H1 (cell line): ENCODE measurements at regions not wholly inside any gene's neighbourhood (a gene's known extent, or its start where the extent isn't known, plus 50 kb on each side); places are given as distances from the start of the nearest gene placed in this dataset.

Experiments used
- CTCF ChIA-PET: fragments of 300-600 bp; sonication (Branson Sonifier 250); formaldehyde crosslinking; loops from one replicate; lab custom pipeline; 2021; ENCODE audit not compliant: partially characterized antibody; lab: Charles Lee
- POLR2A ChIA-PET: fragments of 300-600 bp; sonication (Branson Sonifier 250); formaldehyde crosslinking; loops from one replicate; lab custom pipeline; 2021; ENCODE audit warnings: inconsistent platforms; ENCODE audit not compliant: partially characterized antibody; lab: Charles Lee
- DNase-seq, 2 experiments: peaks; one replicate each; pipeline versions ENCODE4 v3.0.0 to v3.0.0-alpha.2; 2010 to 2022; ENCODE audit warnings: low spot score in 2 of 2, low read depth in 1 of 2, mixed read lengths in 1 of 2
- FAIRE-seq: peaks from 2 replicates; lab custom pipeline; 2011; peaks lifted over from hg19 to GRCh38; lab: Jason Lieb, UNC
- H2AFZ ChIP-seq: 2 replicates; pipeline ENCODE4 v1.8.1; 2012; ENCODE audit warnings: low read length, inconsistent platforms
- H2AK5ac ChIP-seq: 2 replicates; pipeline ENCODE4 v1.6.1; 2013; ENCODE audit warnings: low read depth, low read length
- H2BK120ac ChIP-seq: replicated peaks from 2 replicates; pipeline ENCODE3; 2013; ENCODE audit warnings: low read depth, low read length, inconsistent platforms
- H2BK12ac ChIP-seq: 2 replicates; pipeline ENCODE4 v1.6.1; 2013; ENCODE audit warnings: low read depth, low read length
- H2BK15ac ChIP-seq: 2 replicates; pipeline ENCODE4 v1.6.1; 2013; ENCODE audit warnings: low read length
- H2BK20ac ChIP-seq: 2 replicates; pipeline ENCODE4 v1.6.1; 2013; ENCODE audit warnings: low read length
- H2BK5ac ChIP-seq: 2 replicates; pipeline ENCODE4 v1.6.1; 2013; ENCODE audit warnings: low read depth, low read length
- H3K14ac ChIP-seq: 2 replicates; pipeline ENCODE4 v1.6.1; 2013; ENCODE audit warnings: inconsistent platforms; ENCODE audit not compliant: insufficient read length
- H3K18ac ChIP-seq: 2 replicates; pipeline ENCODE4 v1.6.1; 2013; ENCODE audit warnings: low read length; ENCODE audit errors: extremely low read depth
- H3K23ac ChIP-seq: 2 replicates; pipeline ENCODE4 v1.6.1; 2013; ENCODE audit warnings: inconsistent platforms; ENCODE audit not compliant: insufficient read length
- H3K23me2 ChIP-seq: 2 replicates; pipeline ENCODE4 v1.6.1; 2013; ENCODE audit warnings: low read depth, low read length
- H3K27ac ChIP-seq: 2 replicates; pipeline ENCODE4 v1.6.1; 2011; ENCODE audit warnings: low read depth, low read length, inconsistent platforms
- H3K27me3 ChIP-seq, 4 experiments: replicated peaks in 1 of 4; 1 replicate in 1 of 4; 2 replicates in 3 of 4; pipeline versions ENCODE4 v1.6.1 to v1.8.1; 2011 to 2013; ENCODE audit warnings: low read length in 3 of 4, mild to moderate bottlenecking in 3 of 4, inconsistent platforms in 2 of 4, mixed read lengths in 2 of 4, moderate library complexity in 1 of 4; ENCODE audit not compliant: control insufficient read depth in 3 of 4, insufficient read depth in 3 of 4; ENCODE audit errors: extremely low read depth in 1 of 4
- H3K36me3 ChIP-seq, 4 experiments: 2 replicates each; pipeline versions ENCODE4 v1.6.1 to v1.8.1; 2011 to 2013; ENCODE audit warnings: mild to moderate bottlenecking in 4 of 4, low read length in 3 of 4, moderate library complexity in 2 of 4, control low read depth in 1 of 4, inconsistent platforms in 1 of 4; ENCODE audit not compliant: insufficient read depth in 4 of 4, control insufficient read depth in 2 of 4
- H3K4ac ChIP-seq: replicated peaks from 2 replicates; pipeline ENCODE3; 2013; ENCODE audit warnings: low read length, low read depth, mixed read lengths, inconsistent platforms; ENCODE audit not compliant: insufficient read length
- H3K4me1 ChIP-seq, 4 experiments: replicated peaks in 1 of 4; 1 replicate in 1 of 4; 2 replicates in 3 of 4; pipeline versions ENCODE4 v1.6.1 to v1.8.1; 2011 to 2013; ENCODE audit warnings: low read length in 3 of 4, inconsistent platforms in 2 of 4, mixed read lengths in 1 of 4; ENCODE audit not compliant: insufficient read depth in 4 of 4, control insufficient read depth in 3 of 4
- H3K4me2 ChIP-seq, 2 experiments: 2 replicates each; pipeline versions ENCODE4 v1.6.1 to v1.8.1; 2011 to 2013; ENCODE audit warnings: low read depth in 2 of 2, low read length in 2 of 2, control low read depth in 1 of 2, inconsistent platforms in 1 of 2, mild to moderate bottlenecking in 1 of 2; ENCODE audit not compliant: insufficient read depth in 1 of 2
- H3K4me3 ChIP-seq, 4 experiments: fragments of 200-600, 300-600 bp in 1 of 4; sonication (generic), shearing (Covaris generic), sonication (Bioruptor Twin) in 1 of 4; 2 replicates each; pipeline versions ENCODE4 v1.5.1 to v1.8.1; 2011 to 2016; ENCODE audit warnings: low read length in 4 of 4, low read depth in 3 of 4, control low read depth in 2 of 4, inconsistent platforms in 2 of 4, mild to moderate bottlenecking in 2 of 4, mixed read lengths in 1 of 4, moderate library complexity in 1 of 4; ENCODE audit not compliant: insufficient read depth in 2 of 4; ENCODE audit errors: extremely low read depth in 1 of 4
- H3K56ac ChIP-seq: replicated peaks from 2 replicates; pipeline ENCODE3; 2013; ENCODE audit warnings: low read depth, mild to moderate bottlenecking, mixed read lengths, low read length, inconsistent platforms; ENCODE audit not compliant: insufficient read length
- H3K79me1 ChIP-seq: 2 replicates; pipeline ENCODE4 v1.6.1; 2013; ENCODE audit warnings: low read depth, low read length, control low read depth
- H3K79me2 ChIP-seq, 2 experiments: 2 replicates each; pipeline versions ENCODE4 v1.6.1 to v1.8.1; 2012 to 2013; ENCODE audit warnings: low read length in 2 of 2, mild to moderate bottlenecking in 2 of 2, inconsistent platforms in 1 of 2; ENCODE audit not compliant: insufficient read depth in 2 of 2, control insufficient read depth in 1 of 2
- H3K9ac ChIP-seq, 4 experiments: replicated peaks in 1 of 4; 1 replicate in 1 of 4; 2 replicates in 3 of 4; pipeline versions ENCODE4 v1.6.1 to v1.8.1; 2011 to 2013; ENCODE audit warnings: low read depth in 3 of 4, low read length in 3 of 4, control low read depth in 2 of 4, mild to moderate bottlenecking in 2 of 4, moderate library complexity in 2 of 4, inconsistent platforms in 1 of 4; ENCODE audit errors: extremely low read depth in 1 of 4
- H3K9me3 ChIP-seq, 2 experiments: 2 replicates each; pipeline versions ENCODE4 v1.6.1 to v1.8.1; 2012 to 2013; ENCODE audit warnings: mild to moderate bottlenecking in 2 of 2, moderate library complexity in 2 of 2, control low read depth in 1 of 2, inconsistent platforms in 1 of 2, low read depth in 1 of 2, low read length in 1 of 2, mixed read lengths in 1 of 2; ENCODE audit not compliant: insufficient read depth in 2 of 2
- H4K20me1 ChIP-seq, 2 experiments: replicated peaks in 1 of 2; 2 replicates each; pipeline versions ENCODE3 to v1.8.1; 2011 to 2013; ENCODE audit warnings: inconsistent platforms in 2 of 2, low read length in 2 of 2, mild to moderate bottlenecking in 1 of 2; ENCODE audit not compliant: insufficient read depth in 2 of 2, control insufficient read depth in 1 of 2
- H4K5ac ChIP-seq: 2 replicates; pipeline ENCODE4 v1.6.1; 2013; ENCODE audit warnings: low read length, low read depth, mixed read lengths, inconsistent platforms; ENCODE audit not compliant: insufficient read length
- H4K8ac ChIP-seq: 2 replicates; pipeline ENCODE4 v1.8.0; 2013; ENCODE audit warnings: mild to moderate bottlenecking, moderate library complexity, low read length, inconsistent platforms; ENCODE audit not compliant: insufficient read depth; ENCODE audit errors: extremely low read depth
- H4K91ac ChIP-seq: replicated peaks from 2 replicates; pipeline ENCODE3; 2013; ENCODE audit warnings: low read length, mixed read lengths, inconsistent platforms; ENCODE audit not compliant: insufficient read length
- GTF2F1 ChIP-seq: IDR thresholded peaks from 2 replicates; pipeline ENCODE4 v1.6.1; 2012; ENCODE audit warnings: low read depth, low read length, improper control_type of control experiment, borderline replicate concordance
- JUND ChIP-seq: IDR thresholded peaks from 2 replicates; pipeline ENCODE4 v1.6.1; 2011; ENCODE audit warnings: mild to moderate bottlenecking, improper control_type of control experiment, low read length
- RAD21 ChIP-seq, 2 experiments: IDR thresholded peaks in 1 of 2; conservative IDR thresholded peaks in 1 of 2; 2 replicates each; pipeline ENCODE4 v1.6.1; 2011; ENCODE audit warnings: low read depth in 2 of 2, low read length in 2 of 2, improper control_type of control experiment in 1 of 2, inconsistent platforms in 1 of 2, mild to moderate bottlenecking in 1 of 2, moderate library complexity in 1 of 2
- RBBP5 ChIP-seq: IDR thresholded peaks from 2 replicates; pipeline ENCODE4 v1.7.1; 2012; ENCODE audit warnings: low read depth, mild to moderate bottlenecking, inconsistent platforms, low read length, moderate library complexity, borderline replicate concordance
- RNF2 ChIP-seq: fragments of 200-900, 300-1000 bp; sonication (generic); IDR thresholded peaks from 2 replicates; pipeline ENCODE4 v1.7.1; 2016; ENCODE audit warnings: borderline replicate concordance, low read depth, mild to moderate bottlenecking, antibody characterized with exemption, low read length; ENCODE audit not compliant: poor library complexity, severe bottlenecking; ENCODE audit errors: missing control alignments
- TCF12 ChIP-seq: IDR thresholded peaks from 2 replicates; pipeline ENCODE4 v1.6.1; 2011; ENCODE audit warnings: low read depth, mild to moderate bottlenecking, low read length
- TEAD4 ChIP-seq: IDR thresholded peaks from 2 replicates; pipeline ENCODE4 v1.6.1; 2012; ENCODE audit warnings: low read depth, low read length, inconsistent platforms, mixed read lengths
- WGBS, 2 experiments: shearing (Covaris generic) in 1 of 2; methylation state at CpG; one replicate each; pipeline versions ENCODE4 v1.1.6 to v1.1.7; 2013 to 2015; ENCODE audit warnings: low lambda C conversion rate in 2 of 2, mixed read lengths in 2 of 2, inconsistent platforms in 1 of 2, low coverage in 1 of 2, missing lambda C conversion rate in 1 of 2; ENCODE audit not compliant: insufficient replicate concordance in 2 of 2, insufficient coverage in 1 of 2, insufficient read length in 1 of 2; ENCODE audit errors: extremely low coverage in 1 of 2, missing lambda C conversion rate in 1 of 2; 5-methylcytosine and 5-hydroxymethylcytosine counted together
- TF ChIP-seq, protein P1 (sequence below): IDR thresholded peaks from 2 replicates; pipeline ENCODE4 v1.6.1; 2012; ENCODE audit warnings: low read length, inconsistent platforms
- TF ChIP-seq, protein P2 (sequence below), 3 experiments: IDR thresholded peaks; 1 replicate in 2 of 3; 2 replicates in 1 of 3; pipeline versions ENCODE4 v1.5.1 to v1.6.1; 2011; ENCODE audit warnings: low read length in 3 of 3, mild to moderate bottlenecking in 3 of 3, inconsistent platforms in 2 of 3, low read depth in 1 of 3, moderate library complexity in 1 of 3; ENCODE audit not compliant: insufficient read depth in 1 of 3; ENCODE audit errors: control extremely low read depth in 1 of 3

DNA sequence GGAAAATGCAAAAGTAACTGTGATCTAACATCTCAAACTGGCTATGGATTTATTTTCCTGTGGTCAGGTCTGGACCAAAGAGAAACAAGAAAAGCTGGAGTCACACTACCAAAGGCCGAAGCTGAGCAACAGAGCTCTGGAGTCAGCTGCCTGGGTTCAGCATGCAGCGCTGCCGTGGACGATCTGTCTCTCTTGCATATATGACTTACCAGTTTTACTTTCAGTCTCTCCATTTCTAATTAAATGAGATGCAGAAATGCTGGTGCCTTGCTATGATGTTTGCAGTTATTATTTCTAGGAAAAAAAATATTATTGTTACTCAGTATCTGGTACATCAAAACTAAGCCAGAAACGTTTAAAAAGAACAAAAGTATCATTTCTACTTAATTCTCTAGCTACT is 813.2 kb downstream of the RNF144A start:
- no peak overlapping the region for H4K91ac ChIP-seq
- no peaks in the 10 kb centered on the region for H4K20me1 ChIP-seq
- H3K79me1 ChIP-seq = no peaks in the 10 kb centered on the region
- no peak overlapping the region for H3K4me2 ChIP-seq
- no peak overlapping the region for H4K8ac ChIP-seq
- CTCF ChIA-PET = interaction anchor here (1.0 kb wide), 1 partner anchor 10 kb away, joined by 3 read pairs; no protein-coding TSS in a partner anchor
- no peak for FAIRE-seq
- H2BK5ac ChIP-seq = no peak overlapping the region
- no peaks in the 10 kb centered on the region for H3K36me3 ChIP-seq
- no peak for DNase-seq
- no peak overlapping the region for H3K4ac ChIP-seq
- no peak overlapping the region for H3K23ac ChIP-seq
- no peak overlapping the region for H3K14ac ChIP-seq
- H4K5ac ChIP-seq = no peak overlapping the region
- no peak overlapping the region for H3K27ac ChIP-seq
- no peak overlapping the region for H2BK15ac ChIP-seq
- 96% methylated on average over 5 of the region's 5 CpGs; no CpG with 5 or more reads in 1 of the 2 experiments for WGBS, 2 experiments
- POLR2A ChIA-PET = interaction anchor here (0.7 kb wide), 1 partner anchor 969 kb away, joined by 3 read pairs; no protein-coding TSS in a partner anchor
- no peak overlapping the region for H3K18ac ChIP-seq
- H2BK120ac ChIP-seq = no peak overlapping the region
- no peak overlapping the region for H2BK20ac ChIP-seq
- H3K4me3 ChIP-seq = no peak overlapping the region
- no peak overlapping the region for H3K9ac ChIP-seq
- H3K56ac ChIP-seq = no peak overlapping the region
- no peak overlapping the region for H2AFZ ChIP-seq
- no peaks in the 10 kb centered on the region for H3K23me2 ChIP-seq
- H3K27me3 ChIP-seq = peaks cover 0 to 1% (median 0%) of the 10 kb centered on the region in 4 experiments; a peak in 1 of 7 replicates
- H3K9me3 ChIP-seq = no peaks in the 10 kb centered on the region
- H2AK5ac ChIP-seq = no peak overlapping the region
- no peak overlapping the region for H2BK12ac ChIP-seq
- H3K79me2 ChIP-seq = no peaks in the 10 kb centered on the region
- H3K4me1 ChIP-seq = peaks cover 0 to 2% (median 0%) of the 10 kb centered on the region in 4 experiments; a peak in 2 of 7 replicates
- TF ChIP-seq, protein P1, sequence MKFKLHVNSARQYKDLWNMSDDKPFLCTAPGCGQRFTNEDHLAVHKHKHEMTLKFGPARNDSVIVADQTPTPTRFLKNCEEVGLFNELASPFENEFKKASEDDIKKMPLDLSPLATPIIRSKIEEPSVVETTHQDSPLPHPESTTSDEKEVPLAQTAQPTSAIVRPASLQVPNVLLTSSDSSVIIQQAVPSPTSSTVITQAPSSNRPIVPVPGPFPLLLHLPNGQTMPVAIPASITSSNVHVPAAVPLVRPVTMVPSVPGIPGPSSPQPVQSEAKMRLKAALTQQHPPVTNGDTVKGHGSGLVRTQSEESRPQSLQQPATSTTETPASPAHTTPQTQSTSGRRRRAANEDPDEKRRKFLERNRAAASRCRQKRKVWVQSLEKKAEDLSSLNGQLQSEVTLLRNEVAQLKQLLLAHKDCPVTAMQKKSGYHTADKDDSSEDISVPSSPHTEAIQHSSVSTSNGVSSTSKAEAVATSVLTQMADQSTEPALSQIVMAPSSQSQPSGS = no peak
- TF ChIP-seq RAD21 (IDR thresholded peaks at IDR 0.05 in 1 of 2, conservative IDR thresholded peaks at IDR 0.05 in 1 of 2; ENCODE audit: low read depth in 2 of 2, low read length in 2 of 2) (no peak), JUND (no peak), TEAD4 (no peak), RNF2 (no peak), TCF12 (no peak), GTF2F1 (no peak), RBBP5 (no peak)
- TF ChIP-seq, protein P2, sequence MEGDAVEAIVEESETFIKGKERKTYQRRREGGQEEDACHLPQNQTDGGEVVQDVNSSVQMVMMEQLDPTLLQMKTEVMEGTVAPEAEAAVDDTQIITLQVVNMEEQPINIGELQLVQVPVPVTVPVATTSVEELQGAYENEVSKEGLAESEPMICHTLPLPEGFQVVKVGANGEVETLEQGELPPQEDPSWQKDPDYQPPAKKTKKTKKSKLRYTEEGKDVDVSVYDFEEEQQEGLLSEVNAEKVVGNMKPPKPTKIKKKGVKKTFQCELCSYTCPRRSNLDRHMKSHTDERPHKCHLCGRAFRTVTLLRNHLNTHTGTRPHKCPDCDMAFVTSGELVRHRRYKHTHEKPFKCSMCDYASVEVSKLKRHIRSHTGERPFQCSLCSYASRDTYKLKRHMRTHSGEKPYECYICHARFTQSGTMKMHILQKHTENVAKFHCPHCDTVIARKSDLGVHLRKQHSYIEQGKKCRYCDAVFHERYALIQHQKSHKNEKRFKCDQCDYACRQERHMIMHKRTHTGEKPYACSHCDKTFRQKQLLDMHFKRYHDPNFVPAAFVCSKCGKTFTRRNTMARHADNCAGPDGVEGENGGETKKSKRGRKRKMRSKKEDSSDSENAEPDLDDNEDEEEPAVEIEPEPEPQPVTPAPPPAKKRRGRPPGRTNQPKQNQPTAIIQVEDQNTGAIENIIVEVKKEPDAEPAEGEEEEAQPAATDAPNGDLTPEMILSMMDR (IDR thresholded peaks at IDR 0.05; ENCODE audit: control extremely low read depth in 1 of 3, insufficient read depth in 1 of 3, low read depth in 1 of 3, low read length in 3 of 3) = no peak
